ENCODE measurements at regions not wholly inside any gene's neighbourhood (a gene's known extent, or its start where the extent isn't known, plus 50 kb on each side); places are given as distances from the start of the nearest gene placed in this dataset.

- Histone ChIP-seq H3K36me3 (ENCODE audit: control insufficient read depth in 2 of 2, insufficient read depth in 1 of 2, low read length in 2 of 2) (no peaks in the 10 kb centered on the region), H3K4me3 (ENCODE audit: low read depth, low read length) (no peak overlapping the region), H3K9me3 (ENCODE audit: control insufficient read depth, insufficient read depth, low read depth, low read length) (no peaks in the 10 kb centered on the region), H3K27ac (ENCODE audit: extremely low read depth, low read depth, low read length) (no peak overlapping the region), H3K4me1 (ENCODE audit: control insufficient read depth, insufficient read depth, low read length) (no peaks in the 10 kb centered on the region)
- CTCF ChIA-PET = no interaction called here
- POLR2A ChIA-PET = no interaction called here
- TF ChIP-seq ZNF140 (tag by site-specific recombination; IDR thresholded peaks at IDR 0.05) (no peak), HOXC10 (CRISPR knock-in tag; IDR thresholded peaks at IDR 0.05) (no peak), ZNF184 (tag by site-specific recombination; IDR thresholded peaks at IDR 0.05) (no peak), ZNF670 (tag by site-specific recombination; IDR thresholded peaks at IDR 0.05; ENCODE audit: low read depth) (no peak)
- TF ChIP-seq, protein P1, sequence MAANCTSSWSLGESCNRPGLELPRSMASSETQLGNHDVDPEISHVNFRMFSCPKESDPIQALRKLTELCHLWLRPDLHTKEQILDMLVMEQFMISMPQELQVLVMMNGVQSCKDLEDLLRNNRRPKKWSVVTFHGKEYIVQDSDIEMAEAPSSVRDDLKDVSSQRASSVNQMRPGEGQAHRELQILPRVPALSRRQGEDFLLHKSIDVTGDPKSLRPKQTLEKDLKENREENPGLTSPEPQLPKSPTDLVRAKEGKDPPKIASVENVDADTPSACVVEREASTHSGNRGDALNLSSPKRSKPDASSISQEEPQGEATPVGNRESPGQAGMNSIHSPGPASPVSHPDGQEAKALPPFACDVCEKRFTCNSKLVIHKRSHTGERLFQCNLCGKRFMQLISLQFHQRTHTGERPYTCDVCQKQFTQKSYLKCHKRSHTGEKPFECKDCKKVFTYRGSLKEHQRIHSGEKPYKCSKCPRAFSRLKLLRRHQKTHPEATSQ (tag by site-specific recombination; IDR thresholded peaks at IDR 0.05) = no peak
These were observed 158.4 kb downstream of the KLF13 start for GRCh38 chr15:31484986-31485385.

DNA sequence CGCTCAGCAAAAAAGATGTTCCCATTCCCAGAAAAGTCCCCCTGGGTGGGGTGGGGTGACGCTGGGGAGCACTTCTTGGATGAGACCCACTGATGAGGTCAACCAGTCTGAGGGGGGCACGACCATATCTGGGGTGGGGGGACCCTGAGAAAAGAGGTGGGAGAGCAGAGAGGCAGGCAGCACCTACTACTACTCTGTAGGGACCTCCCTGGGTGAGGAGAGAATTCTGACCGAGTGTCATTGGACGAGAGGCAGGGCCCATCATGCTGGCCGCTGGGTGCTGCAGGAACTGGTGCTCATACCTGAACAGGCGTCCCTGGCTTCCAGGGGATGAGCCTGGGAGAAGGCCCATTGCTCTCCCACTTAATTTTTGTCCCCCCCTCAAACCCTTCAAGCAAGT, 158.8 kb downstream of the KLF13 start:
- Histone ChIP-seq H3K4me1 (ENCODE audit: control insufficient read depth, insufficient read depth, low read length) (no peaks in the 10 kb centered on the region), H3K9me3 (ENCODE audit: control insufficient read depth, insufficient read depth, low read depth, low read length) (no peaks in the 10 kb centered on the region), H3K4me3 (ENCODE audit: low read depth, low read length) (no peak overlapping the region), H3K27ac (ENCODE audit: extremely low read depth, low read depth, low read length) (no peak overlapping the region), H3K36me3 (ENCODE audit: control insufficient read depth in 2 of 2, insufficient read depth in 1 of 2, low read length in 2 of 2) (no peaks in the 10 kb centered on the region)
- ChIA-PET POLR2A (no interaction called here), CTCF (no interaction called here)
- TF ChIP-seq ZNF341 (tag by site-specific recombination; IDR thresholded peaks at IDR 0.05; ENCODE audit: low read depth) = no peak
- no peak for TF ChIP-seq KLF16 (tag by site-specific recombination; IDR thresholded peaks at IDR 0.05)

DNA sequence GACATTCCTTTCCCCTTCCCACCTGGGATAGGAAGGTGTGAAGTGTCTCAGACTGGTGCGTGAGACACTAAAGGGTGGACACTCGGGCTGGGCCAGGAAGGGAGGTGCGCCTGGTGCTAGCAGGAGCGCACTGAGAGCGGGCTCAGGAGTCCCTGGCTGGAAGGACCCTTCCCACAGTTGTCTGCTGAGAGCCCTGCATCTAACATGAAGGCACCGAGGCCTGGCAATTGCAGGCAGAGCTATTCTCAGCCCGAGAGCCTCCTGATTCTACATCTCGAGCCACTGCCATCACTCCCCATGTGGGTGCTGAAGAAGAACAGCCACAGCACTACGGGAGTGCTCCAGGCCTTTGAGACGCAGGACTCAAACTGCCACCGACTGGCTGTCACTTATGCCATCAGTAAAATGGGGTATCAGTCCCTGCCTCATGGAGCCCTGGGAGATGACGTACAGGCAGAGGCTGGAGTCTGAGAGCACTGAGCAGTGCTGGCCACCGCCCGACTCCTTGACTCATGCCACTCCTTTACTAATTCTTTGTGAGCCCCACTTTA, 159.4 kb downstream of the KLF13 start:
- Histone ChIP-seq H3K4me1 (ENCODE audit: control insufficient read depth, insufficient read depth, low read length) (no peaks in the 10 kb centered on the region), H3K9me3 (ENCODE audit: control insufficient read depth, insufficient read depth, low read depth, low read length) (no peaks in the 10 kb centered on the region), H3K27ac (ENCODE audit: extremely low read depth, low read depth, low read length) (no peak overlapping the region), H3K36me3 (ENCODE audit: control insufficient read depth in 2 of 2, insufficient read depth in 1 of 2, low read length in 2 of 2) (no peaks in the 10 kb centered on the region), H3K4me3 (ENCODE audit: low read depth, low read length) (no peak overlapping the region)
- ChIA-PET POLR2A (no interaction called here), CTCF (interaction anchor here (0.6 to 0.7 kb wide), 3 partner anchors 33 to 1616 kb away, joined by 3 to 4 read pairs (median 3); no protein-coding TSS in a partner anchor)
- TF ChIP-seq ZNF292 (tag by site-specific recombination; IDR thresholded peaks at IDR 0.05; ENCODE audit: borderline replicate concordance, low read depth) = no peak
- TF ChIP-seq ZNF280C (tag by site-specific recombination; IDR thresholded peaks at IDR 0.05) = no peak
- no peak for TF ChIP-seq ZFP3 (tag by site-specific recombination; IDR thresholded peaks at IDR 0.05; ENCODE audit: low read depth)
- TF ChIP-seq, protein P2, sequence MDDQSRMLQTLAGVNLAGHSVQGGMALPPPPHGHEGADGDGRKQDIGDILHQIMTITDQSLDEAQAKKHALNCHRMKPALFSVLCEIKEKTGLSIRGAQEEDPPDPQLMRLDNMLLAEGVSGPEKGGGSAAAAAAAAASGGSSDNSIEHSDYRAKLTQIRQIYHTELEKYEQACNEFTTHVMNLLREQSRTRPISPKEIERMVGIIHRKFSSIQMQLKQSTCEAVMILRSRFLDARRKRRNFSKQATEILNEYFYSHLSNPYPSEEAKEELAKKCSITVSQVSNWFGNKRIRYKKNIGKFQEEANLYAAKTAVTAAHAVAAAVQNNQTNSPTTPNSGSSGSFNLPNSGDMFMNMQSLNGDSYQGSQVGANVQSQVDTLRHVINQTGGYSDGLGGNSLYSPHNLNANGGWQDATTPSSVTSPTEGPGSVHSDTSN (CRISPR knock-in tag; IDR thresholded peaks at IDR 0.05) = no peak
- TF ChIP-seq ZNF148 (tag by site-specific recombination; IDR thresholded peaks at IDR 0.05; ENCODE audit: borderline replicate concordance) = no peak
- no peak for TF ChIP-seq ZNF16 (tag by site-specific recombination; IDR thresholded peaks at IDR 0.05; ENCODE audit: low read depth)
- no peak for TF ChIP-seq ZNF560 (tag by site-specific recombination; IDR thresholded peaks at IDR 0.05; ENCODE audit: borderline replicate concordance)
- no peak for TF ChIP-seq ZNF449 (tag by site-specific recombination; IDR thresholded peaks at IDR 0.05)
- no peak for TF ChIP-seq KLF1 (tag by site-specific recombination; IDR thresholded peaks at IDR 0.05)
- no peak for TF ChIP-seq ZNF580 (tag by site-specific recombination; IDR thresholded peaks at IDR 0.05)
- no peak for TF ChIP-seq SALL2 (tag by site-specific recombination; IDR thresholded peaks at IDR 0.05; ENCODE audit: borderline replicate concordance)
- TF ChIP-seq TRIM28 (IDR thresholded peaks at IDR 0.05; ENCODE audit: borderline replicate concordance, low read length) = no peak
- TF ChIP-seq ZNF549 (tag by site-specific recombination; IDR thresholded peaks at IDR 0.05) = no peak
- no peak for TF ChIP-seq GFI1B (tag by site-specific recombination; IDR thresholded peaks at IDR 0.05)

Data from HEK293 (cell line).